Activated naive CD8-positive, alpha-beta T cell treated with anti-CD3 and anti-CD28 coated beads for 36 hours (primary cell): ENCODE measurements at regions not wholly inside any gene's neighbourhood (a gene's known extent, or its start where the extent isn't known, plus 50 kb on each side); places are given as distances from the start of the nearest gene placed in this dataset.
A peak's percentile ranks its signal among the peaks of the same experiment; 100 is the strongest.
"Not testable (repeated sequence)": the region's sequence is repeated elsewhere in the genome, so short reads cannot be mapped to it uniquely, and the experiment has no call there.

ENCODE experiments used
- DNase-seq: peaks from one replicate; pipeline ENCODE4 v3.0.0; 2021
- H3K27ac Mint-ChIP-seq: one replicate; pipeline ENCODE4 v1.8.0; 2022; ENCODE audit warnings: mild to moderate bottlenecking, moderate library complexity, mixed read lengths
- H3K27me3 Mint-ChIP-seq: one replicate; pipeline ENCODE4 v1.8.0; 2022; ENCODE audit warnings: mild to moderate bottlenecking, mixed read lengths
- H3K36me3 Mint-ChIP-seq: one replicate; pipeline ENCODE4 v1.8.0; 2021; ENCODE audit warnings: mild to moderate bottlenecking, mixed read lengths
- H3K4me1 Mint-ChIP-seq: one replicate; pipeline ENCODE4 v1.8.0; 2021; ENCODE audit warnings: mixed read lengths
- H3K4me3 Mint-ChIP-seq: one replicate; pipeline ENCODE4 v1.8.0; 2022; ENCODE audit warnings: mild to moderate bottlenecking, moderate library complexity, mixed read lengths
- H3K9me3 Mint-ChIP-seq: one replicate; pipeline ENCODE4 v1.8.0; 2022; ENCODE audit warnings: mixed read lengths

GRCh38 chr22:49400136-49400940 is 427.3 kb downstream of the BRD1 start:
- no peaks in the 10 kb centered on the region for H3K9me3 Mint-ChIP-seq
- no peak overlapping the region for H3K4me3 Mint-ChIP-seq
- H3K27me3 Mint-ChIP-seq: no peaks in the 10 kb centered on the region
- H3K4me1 Mint-ChIP-seq: no peaks in the 10 kb centered on the region
- no peaks in the 10 kb centered on the region for H3K36me3 Mint-ChIP-seq
- DNase-seq: no peak
- no peak overlapping the region for H3K27ac Mint-ChIP-seq

- Mint-ChIP-seq H3K4me1 (peaks cover 2% of the 10 kb centered on the region), H3K4me3 (no peak overlapping the region), H3K36me3 (no peaks in the 10 kb centered on the region), H3K9me3 (peaks cover 6% of the 10 kb centered on the region), H3K27me3 (no peaks in the 10 kb centered on the region), H3K27ac (no peak overlapping the region)
- no peak for DNase-seq
Observed at GRCh38 chr22:49398646-49399045, 429.0 kb downstream of the BRD1 start.

- Mint-ChIP-seq H3K27me3 (no peaks in the 10 kb centered on the region), H3K4me1 (peaks cover 2% of the 10 kb centered on the region), H3K9me3 (peaks cover 6% of the 10 kb centered on the region), H3K27ac (no peak overlapping the region), H3K4me3 (no peak overlapping the region), H3K36me3 (no peaks in the 10 kb centered on the region)
- DNase-seq: no peak
Observed at GRCh38 chr22:49398115-49398514, 429.6 kb downstream of the BRD1 start.

- Mint-ChIP-seq H3K4me1 (peaks cover 2% of the 10 kb centered on the region), H3K27ac (no peak overlapping the region), H3K27me3 (peaks cover 3% of the 10 kb centered on the region), H3K4me3 (no peak overlapping the region), H3K9me3 (peaks cover 6% of the 10 kb centered on the region), H3K36me3 (no peaks in the 10 kb centered on the region)
- DNase-seq: no peak
Observed at GRCh38 chr22:49396817-49397216, 430.9 kb downstream of the BRD1 start.

- Mint-ChIP-seq H3K27ac (no peak overlapping the region), H3K4me1 (peaks cover 2% of the 10 kb centered on the region), H3K9me3 (peaks cover 6% of the 10 kb centered on the region), H3K36me3 (no peaks in the 10 kb centered on the region), H3K4me3 (no peak overlapping the region), H3K27me3 (peaks cover 10% of the 10 kb centered on the region)
- no peak for DNase-seq
Observed at GRCh38 chr22:49395617-49396016, 432.1 kb downstream of the BRD1 start.

- H3K36me3 Mint-ChIP-seq, H3K4me3 Mint-ChIP-seq, DNase-seq, H3K9me3 Mint-ChIP-seq, H3K4me1 Mint-ChIP-seq, H3K27ac Mint-ChIP-seq: not testable (repeated sequence)
- peaks cover 14% of the 10 kb centered on the region for H3K27me3 Mint-ChIP-seq
Observed at GRCh38 chr22:49395062-49395461, 432.6 kb downstream of the BRD1 start.

GRCh38 chr22:49394116-49394785 is 433.4 kb downstream of the BRD1 start:
- Mint-ChIP-seq H3K27ac (no peak overlapping the region), H3K27me3 (peaks cover 14% of the 10 kb centered on the region), H3K4me3 (no peak overlapping the region), H3K9me3 (peaks cover 6% of the 10 kb centered on the region), H3K36me3 (no peaks in the 10 kb centered on the region), H3K4me1 (peaks cover 2% of the 10 kb centered on the region)
- DNase-seq: peak; percentile 28

GRCh38 chr22:49393526-49393925 is 434.1 kb downstream of the BRD1 start:
- peaks cover 6% of the 10 kb centered on the region for H3K9me3 Mint-ChIP-seq
- H3K27ac Mint-ChIP-seq: no peak overlapping the region
- peaks cover 18% of the 10 kb centered on the region for H3K27me3 Mint-ChIP-seq
- no peak for DNase-seq
- no peaks in the 10 kb centered on the region for H3K36me3 Mint-ChIP-seq
- H3K4me1 Mint-ChIP-seq: peaks cover 2% of the 10 kb centered on the region
- H3K4me3 Mint-ChIP-seq: no peak overlapping the region

GRCh38 chr22:49392841-49393510 is 434.7 kb downstream of the BRD1 start:
- no peak overlapping the region for H3K4me3 Mint-ChIP-seq
- H3K27ac Mint-ChIP-seq: no peak overlapping the region
- DNase-seq: no peak
- peaks cover 6% of the 10 kb centered on the region for H3K9me3 Mint-ChIP-seq
- peaks cover 2% of the 10 kb centered on the region for H3K4me1 Mint-ChIP-seq
- H3K27me3 Mint-ChIP-seq: peaks cover 18% of the 10 kb centered on the region
- H3K36me3 Mint-ChIP-seq: no peaks in the 10 kb centered on the region

- H3K4me1 Mint-ChIP-seq: peaks cover 2% of the 10 kb centered on the region
- H3K36me3 Mint-ChIP-seq: no peaks in the 10 kb centered on the region
- no peak overlapping the region for H3K27ac Mint-ChIP-seq
- H3K9me3 Mint-ChIP-seq: peaks cover 6% of the 10 kb centered on the region
- peaks cover 18% of the 10 kb centered on the region for H3K27me3 Mint-ChIP-seq
- no peak for DNase-seq
- no peak overlapping the region for H3K4me3 Mint-ChIP-seq
Observed at GRCh38 chr22:49392247-49392646, 435.4 kb downstream of the BRD1 start.

GRCh38 chr22:49391436-49391835 is 436.2 kb downstream of the BRD1 start:
- no peaks in the 10 kb centered on the region for H3K36me3 Mint-ChIP-seq
- H3K4me3 Mint-ChIP-seq: no peak overlapping the region
- no peak for DNase-seq
- peaks cover 6% of the 10 kb centered on the region for H3K9me3 Mint-ChIP-seq
- peaks cover 18% of the 10 kb centered on the region for H3K27me3 Mint-ChIP-seq
- peaks cover 2% of the 10 kb centered on the region for H3K4me1 Mint-ChIP-seq
- H3K27ac Mint-ChIP-seq: no peak overlapping the region

GRCh38 chr22:49390954-49391353 is 436.7 kb downstream of the BRD1 start:
- no peak for DNase-seq
- H3K27me3 Mint-ChIP-seq: peaks cover 18% of the 10 kb centered on the region
- H3K4me3 Mint-ChIP-seq: no peak overlapping the region

GRCh38 chr22:49383909-49384308 is 443.8 kb downstream of the BRD1 start:
- H3K4me1 Mint-ChIP-seq, H3K4me3 Mint-ChIP-seq: not testable (repeated sequence)

More at GRCh38 chr22:49390954-49391353, 436.7 kb downstream of the BRD1 start:
- Mint-ChIP-seq H3K9me3 (peaks cover 6% of the 10 kb centered on the region), H3K36me3 (no peaks in the 10 kb centered on the region), H3K27ac (no peak overlapping the region), H3K4me1 (peaks cover 2% of the 10 kb centered on the region)

GRCh38 chr22:49382451-49382735 is 445.3 kb downstream of the BRD1 start:
- Mint-ChIP-seq H3K9me3 (no peaks in the 10 kb centered on the region), H3K27me3 (peaks cover 50% of the 10 kb centered on the region), H3K4me1 (no peaks in the 10 kb centered on the region), H3K36me3 (no peaks in the 10 kb centered on the region), H3K4me3 (no peak overlapping the region), H3K27ac (no peak overlapping the region)
- DNase-seq: no peak

More at GRCh38 chr22:49383909-49384308, 443.8 kb downstream of the BRD1 start:
- not testable (repeated sequence) for H3K36me3 Mint-ChIP-seq, DNase-seq, H3K9me3 Mint-ChIP-seq, H3K27ac Mint-ChIP-seq
- peaks cover 38% of the 10 kb centered on the region for H3K27me3 Mint-ChIP-seq

GRCh38 chr22:49381595-49382450 is 445.9 kb downstream of the BRD1 start:
- no peak for DNase-seq
- Mint-ChIP-seq H3K4me3 (no peak overlapping the region), H3K27me3 (peaks cover 54% of the 10 kb centered on the region), H3K9me3 (no peaks in the 10 kb centered on the region), H3K27ac (no peak overlapping the region), H3K4me1 (no peaks in the 10 kb centered on the region), H3K36me3 (no peaks in the 10 kb centered on the region)
